LNCAP (cell line): ENCODE measurements at regions not wholly inside any gene's neighbourhood (a gene's known extent, or its start where the extent isn't known, plus 50 kb on each side); places are given as distances from the start of the nearest gene placed in this dataset.

ENCODE experiments used
- TF ChIP-seq, protein P1 (sequence below): fragments of 450-650 bp; IDR thresholded peaks from 2 replicates; pipeline ENCODE4 v1.5.1; 2017; ENCODE audit warnings: mild to moderate bottlenecking

DNA sequence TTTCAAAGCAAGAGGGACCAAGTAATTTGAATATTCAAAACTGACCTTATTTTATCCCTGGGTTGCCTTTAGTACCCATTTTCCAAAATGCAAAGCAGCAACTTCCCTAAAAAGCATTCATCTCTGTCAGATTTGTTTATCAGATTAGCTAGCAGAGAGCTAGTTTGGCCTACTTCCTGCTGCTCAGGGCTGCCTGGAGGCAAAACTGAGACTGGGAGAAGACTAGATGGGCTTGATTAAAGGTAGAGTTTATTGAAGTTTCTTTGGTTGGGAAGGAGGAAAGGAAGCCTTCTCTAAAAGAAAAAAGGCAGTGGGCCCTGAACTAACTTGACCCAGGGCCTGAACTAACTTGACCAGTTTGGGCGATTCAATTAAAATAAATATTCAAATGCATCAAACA lies 426.1 kb upstream of the FAM98A start:
- TF ChIP-seq, protein P1, sequence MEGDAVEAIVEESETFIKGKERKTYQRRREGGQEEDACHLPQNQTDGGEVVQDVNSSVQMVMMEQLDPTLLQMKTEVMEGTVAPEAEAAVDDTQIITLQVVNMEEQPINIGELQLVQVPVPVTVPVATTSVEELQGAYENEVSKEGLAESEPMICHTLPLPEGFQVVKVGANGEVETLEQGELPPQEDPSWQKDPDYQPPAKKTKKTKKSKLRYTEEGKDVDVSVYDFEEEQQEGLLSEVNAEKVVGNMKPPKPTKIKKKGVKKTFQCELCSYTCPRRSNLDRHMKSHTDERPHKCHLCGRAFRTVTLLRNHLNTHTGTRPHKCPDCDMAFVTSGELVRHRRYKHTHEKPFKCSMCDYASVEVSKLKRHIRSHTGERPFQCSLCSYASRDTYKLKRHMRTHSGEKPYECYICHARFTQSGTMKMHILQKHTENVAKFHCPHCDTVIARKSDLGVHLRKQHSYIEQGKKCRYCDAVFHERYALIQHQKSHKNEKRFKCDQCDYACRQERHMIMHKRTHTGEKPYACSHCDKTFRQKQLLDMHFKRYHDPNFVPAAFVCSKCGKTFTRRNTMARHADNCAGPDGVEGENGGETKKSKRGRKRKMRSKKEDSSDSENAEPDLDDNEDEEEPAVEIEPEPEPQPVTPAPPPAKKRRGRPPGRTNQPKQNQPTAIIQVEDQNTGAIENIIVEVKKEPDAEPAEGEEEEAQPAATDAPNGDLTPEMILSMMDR: no peak

DNA sequence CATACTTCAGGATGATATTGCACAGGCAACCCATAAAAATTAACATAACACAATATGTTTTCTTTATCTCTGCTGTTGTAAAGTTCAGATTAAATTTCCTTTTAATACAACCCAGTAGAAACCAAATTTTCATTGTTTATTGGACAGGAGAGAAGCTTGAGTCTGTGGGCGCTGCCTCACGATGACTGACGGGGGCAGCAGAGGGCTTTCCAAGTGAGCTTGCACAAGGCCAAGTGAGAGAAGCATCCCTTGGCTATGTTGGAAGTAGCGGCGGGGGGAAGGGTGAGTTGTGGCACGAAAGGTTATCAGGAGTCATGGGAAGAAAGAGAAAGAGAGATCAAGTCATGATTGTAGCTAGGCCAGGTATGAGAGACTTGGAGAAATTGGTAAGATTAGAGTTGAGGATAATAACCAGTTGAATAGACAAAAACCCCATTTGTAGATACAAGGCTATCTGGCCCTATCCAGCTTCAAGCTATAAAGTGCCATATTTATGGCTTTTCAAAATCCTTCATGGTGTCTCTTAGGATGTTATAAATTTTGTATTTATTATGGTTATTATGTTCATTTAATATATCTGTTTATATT lies 413.7 kb upstream of the FAM98A start:
- TF ChIP-seq, protein P1: peak; percentile 76

DNA sequence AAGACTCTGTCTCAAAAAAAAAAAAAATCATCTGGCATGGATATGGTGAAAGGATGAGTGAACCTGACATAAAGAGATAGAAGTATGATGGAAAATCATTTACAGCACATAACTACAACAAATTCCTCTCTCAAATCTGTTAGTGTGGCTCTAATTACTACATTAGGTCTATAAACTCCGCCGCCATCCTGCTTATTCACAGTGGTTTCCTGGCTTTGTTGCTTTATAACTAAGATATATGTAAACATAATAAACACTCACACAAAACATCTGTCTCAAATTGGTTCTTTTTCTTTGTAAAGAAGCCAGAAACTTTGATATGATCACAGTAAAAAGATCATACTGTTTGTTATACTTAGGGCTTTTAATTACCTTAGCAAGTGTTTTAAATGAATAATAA lies 412.6 kb upstream of the FAM98A start:
- TF ChIP-seq, protein P1: no peak

DNA sequence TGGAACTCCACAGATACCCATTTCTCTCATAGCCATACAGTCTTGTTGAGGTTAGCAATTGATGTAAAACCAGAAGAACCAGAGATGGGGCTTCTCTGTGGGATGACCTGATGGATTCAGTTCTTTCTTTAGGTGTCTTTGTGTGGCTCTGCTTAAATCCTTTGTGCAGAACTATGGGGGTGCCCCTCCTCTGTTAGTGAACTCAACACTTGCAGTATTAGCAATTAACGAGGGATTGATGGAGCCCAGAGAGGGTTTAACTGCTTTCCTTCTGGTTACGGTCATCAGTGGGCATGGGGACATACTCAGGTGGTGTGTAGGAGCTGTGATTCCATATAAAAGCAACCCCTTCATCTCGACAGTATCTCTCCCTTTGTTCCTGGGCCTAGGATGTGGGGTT lies 406.8 kb upstream of the FAM98A start:
- TF ChIP-seq, protein P1: no peak

DNA sequence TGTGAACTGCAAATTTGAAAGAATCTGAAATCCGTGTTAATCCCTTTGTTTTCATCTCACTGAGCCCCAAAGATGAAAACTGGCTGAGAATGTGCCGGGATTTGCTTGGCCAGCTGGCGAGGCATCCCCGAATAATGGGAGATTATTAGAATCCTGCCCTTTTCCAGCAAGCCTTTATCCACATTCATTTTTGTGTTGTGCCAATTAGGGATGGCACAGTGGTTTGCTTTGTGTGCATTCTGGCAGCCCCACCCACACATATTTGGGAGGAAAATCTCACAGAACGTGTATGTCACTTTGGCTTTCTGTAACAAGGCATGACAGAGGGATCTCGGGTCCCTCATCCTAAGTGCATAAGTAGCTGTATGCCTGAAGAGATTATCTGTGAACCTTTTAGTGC lies 405.8 kb upstream of the FAM98A start:
- TF ChIP-seq, protein P1: no peak

DNA sequence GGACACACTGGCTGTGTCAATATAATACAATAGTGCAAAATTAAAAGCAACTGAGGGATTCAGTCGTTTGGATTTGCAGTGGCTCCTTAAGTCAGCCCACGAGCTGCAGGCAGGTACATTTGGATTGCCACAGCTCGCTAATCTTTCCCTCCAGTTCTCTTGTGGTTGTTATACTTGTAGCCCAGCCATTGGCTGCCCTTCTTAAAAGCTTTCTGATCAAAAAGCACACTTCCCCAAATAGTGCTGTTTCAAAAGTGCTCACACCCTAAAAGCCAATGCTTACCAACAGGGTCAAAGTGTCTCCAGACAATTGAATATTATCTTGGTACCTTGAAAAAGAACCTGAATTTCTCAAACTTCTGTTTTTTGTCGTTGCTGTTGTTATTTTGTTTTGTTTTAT lies 404.7 kb upstream of the FAM98A start:
- TF ChIP-seq, protein P1: no peak

DNA sequence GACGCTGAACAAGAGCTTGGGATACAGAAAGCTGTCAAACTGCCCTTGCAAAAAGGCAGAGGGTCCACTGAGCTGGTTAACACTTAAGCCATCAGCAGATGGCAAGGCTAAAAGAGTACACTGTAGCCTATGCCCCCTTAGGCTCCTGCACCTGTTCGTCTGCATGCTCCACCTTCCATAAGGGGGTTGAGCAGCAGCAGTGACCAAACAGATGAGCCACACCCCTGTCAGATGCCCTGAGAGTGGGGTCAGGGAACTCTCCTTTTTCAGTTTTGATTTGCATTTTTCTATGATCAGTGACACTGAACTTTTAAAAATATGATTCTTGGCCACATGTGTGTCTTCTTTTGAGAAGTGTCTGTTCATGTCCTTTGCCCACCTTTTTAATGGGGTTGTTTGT lies 402.5 kb upstream of the FAM98A start:
- TF ChIP-seq, protein P1: no peak

DNA sequence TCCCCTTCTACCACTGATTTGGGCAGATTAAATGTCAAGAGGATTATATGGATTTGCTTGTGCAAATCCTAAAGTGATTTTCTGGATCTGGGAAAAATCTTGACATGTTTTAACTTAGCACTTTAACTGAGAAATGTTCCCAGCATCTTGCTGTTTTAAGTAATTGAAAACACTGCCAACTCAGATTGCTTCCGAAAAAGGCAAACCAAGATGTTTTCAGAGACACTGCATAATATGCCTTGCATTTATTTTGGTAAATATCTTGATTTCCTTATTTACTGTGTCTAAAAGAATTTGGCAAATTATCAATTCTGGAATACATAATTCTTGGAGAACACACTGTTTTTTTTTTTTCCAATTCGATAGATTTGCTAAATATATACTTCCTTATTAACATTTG lies 385.0 kb upstream of the FAM98A start:
- TF ChIP-seq, protein P1: no peak
